ENCODE measurements at regions not wholly inside any gene's neighbourhood (a gene's known extent, or its start where the extent isn't known, plus 50 kb on each side); places are given as distances from the start of the nearest gene placed in this dataset.

DNA sequence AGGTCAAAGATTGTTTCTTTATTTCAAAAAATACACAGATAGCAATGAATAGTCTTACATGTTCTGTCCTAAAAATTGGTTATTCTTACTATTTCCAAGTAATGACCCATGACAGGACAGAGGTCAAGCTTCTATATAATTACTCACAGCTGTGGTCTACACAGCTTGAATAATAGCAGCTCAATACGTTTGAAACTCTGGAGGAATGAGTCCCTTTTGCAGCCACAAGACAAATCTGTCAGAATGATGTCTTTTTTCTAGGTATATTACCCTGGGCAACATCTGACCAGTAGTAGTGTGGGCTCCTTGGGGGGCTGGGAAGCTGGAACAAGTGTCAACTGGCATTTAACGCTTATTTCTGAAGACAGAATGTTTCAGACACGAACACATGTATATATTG lies 84.9 kb upstream of the HTR1B start:
- no peaks in the 10 kb centered on the region for H4K20me1 ChIP-seq (replicated peaks; ENCODE audit: control insufficient read depth, extremely low read depth, insufficient read depth, low read length)
- FAIRE-seq = no peak
- TF ChIP-seq FOS (IDR thresholded peaks at IDR 0.05; ENCODE audit: borderline replicate concordance, insufficient read depth, low read length) (no peak), GATA2 (IDR thresholded peaks at IDR 0.05; ENCODE audit: insufficient read depth, insufficient read length, low read depth, low read length) (no peak), CTCF (IDR thresholded peaks at IDR 0.05; ENCODE audit: extremely low read depth in 1 of 2, insufficient read depth in 1 of 2, low read depth in 1 of 2, low read length in 2 of 2) (no peak), MYC (IDR thresholded peaks at IDR 0.05; ENCODE audit: low read depth, low read length) (no peak), MAX (IDR thresholded peaks at IDR 0.05; ENCODE audit: insufficient read depth, insufficient read length) (no peak), JUN (IDR thresholded peaks at IDR 0.05; ENCODE audit: borderline replicate concordance, insufficient read depth, insufficient read length, low read depth) (no peak), POLR2AphosphoS5 (IDR thresholded peaks at IDR 0.05; ENCODE audit: insufficient read depth, low read depth, low read length) (no peak), POLR2A (IDR thresholded peaks at IDR 0.05; ENCODE audit: low read depth, low read length) (no peak), EZH2 (IDR thresholded peaks at IDR 0.05; ENCODE audit: borderline replicate concordance, low read depth, low read length, severe bottlenecking) (no peak)
- H3K79me2 ChIP-seq (ENCODE audit: control insufficient read depth, insufficient read depth, low read length) = no peaks in the 10 kb centered on the region
- ChIA-PET POLR2A (no interaction called here), CTCF (no interaction called here)
- H3K9ac ChIP-seq (replicated peaks; ENCODE audit: extremely low read depth, insufficient read depth, low read length) = no peak overlapping the region
- H2AFZ ChIP-seq (ENCODE audit: low read depth, low read length) = no peak overlapping the region
- no peak for DNase-seq (ENCODE audit: low read depth, low spot score)
- no peaks in the 10 kb centered on the region for H3K4me1 ChIP-seq (ENCODE audit: control insufficient read depth, extremely low read depth, insufficient read depth, low read length)
- H3K9me1 ChIP-seq (replicated peaks; ENCODE audit: control insufficient read depth, extremely low read depth, insufficient read depth, low read length) = no peaks in the 10 kb centered on the region
- H3K27ac ChIP-seq (ENCODE audit: insufficient read depth, low read depth, low read length) = no peak overlapping the region
- H3K4me3 ChIP-seq (replicated peaks in 1 of 3; ENCODE audit: insufficient read depth in 1 of 3, low read depth in 1 of 3, low read length in 3 of 3) = no peak overlapping the region
- intact Hi-C loops (cut with micrococcal nuclease) = no loop called here
- dilution Hi-C loops (cut with MboI; ENCODE audit: extremely low pct_ligation_motif_present, low sequenced_read_pairs) = no loop called here
- no peaks in the 10 kb centered on the region for H3K36me3 ChIP-seq (ENCODE audit: control insufficient read depth in 2 of 2, extremely low read depth in 1 of 2, insufficient read depth in 2 of 2, low read length in 2 of 2)
- no TSS peak for BruUV-seq (replicated peaks)
- no peak overlapping the region for H3K4me2 ChIP-seq (ENCODE audit: insufficient read depth, low read length)
- H3K27me3 ChIP-seq (ENCODE audit: control insufficient read depth in 2 of 2, insufficient read depth in 2 of 2, low read length in 2 of 2) = peaks cover 0 to 3% of the 10 kb centered on the region in 2 experiments
- H3K9me3 ChIP-seq (replicated peaks; ENCODE audit: control insufficient read depth, insufficient read depth, low read length) = no peaks in the 10 kb centered on the region

Measured in endothelial cell of umbilical vein (primary cell).